Esophagus (tissue), 2 donors: ENCODE measurements at regions not wholly inside any gene's neighbourhood (a gene's known extent, or its start where the extent isn't known, plus 50 kb on each side); places are given as distances from the start of the nearest gene placed in this dataset.

Experiments used
- H3K27ac ChIP-seq, 2 donors: one replicate each; pipeline ENCODE4 v1.5.1; 2013; ENCODE audit warnings: low read depth in 2 of 2, mild to moderate bottlenecking in 2 of 2, inconsistent platforms in 1 of 2, low read length in 1 of 2, moderate library complexity in 1 of 2
- H3K27me3 ChIP-seq, 2 donors: one replicate each; pipeline ENCODE4 v1.6.1; 2013; ENCODE audit warnings: low read length in 2 of 2, control low read depth in 1 of 2, mild to moderate bottlenecking in 1 of 2; ENCODE audit not compliant: insufficient read depth in 2 of 2, control insufficient read depth in 1 of 2
- H3K36me3 ChIP-seq, 2 donors: one replicate each; pipeline ENCODE4 v1.6.1; 2013; ENCODE audit warnings: low read length in 1 of 2; ENCODE audit not compliant: control insufficient read depth in 2 of 2, insufficient read depth in 2 of 2
- H3K4me1 ChIP-seq, 2 donors: one replicate each; pipeline ENCODE4 v1.6.1; 2013; ENCODE audit warnings: low read length in 1 of 2; ENCODE audit not compliant: control insufficient read depth in 2 of 2, insufficient read depth in 2 of 2
- H3K4me3 ChIP-seq, 2 donors: one replicate each; pipeline ENCODE4 v1.5.1; 2013; ENCODE audit warnings: low read length in 2 of 2, mild to moderate bottlenecking in 2 of 2, low read depth in 1 of 2, moderate library complexity in 1 of 2
- H3K9me3 ChIP-seq, 2 donors: one replicate each; pipeline ENCODE4 v1.6.1; 2013; ENCODE audit warnings: mild to moderate bottlenecking in 2 of 2, low read depth in 1 of 2, low read length in 1 of 2, moderate library complexity in 1 of 2; ENCODE audit not compliant: control insufficient read depth in 2 of 2, insufficient read depth in 1 of 2
- WGBS, 2 donors: extraction: QIAGEN DNeasy Blood & Tissue Kit; methylation state at CpG; one replicate each; pipeline ENCODE4 v1.1.7; 2013; 5-methylcytosine and 5-hydroxymethylcytosine counted together
- donor health status: healthy with polysubstance abuse.
- donor health status: Bipolar disorder and iron deficiency.

- no peak overlapping the region for H3K4me3 ChIP-seq
- H3K27ac ChIP-seq, result no peak overlapping the region
- WGBS, 2 donors, result 53 to 65% methylated on average over 1 of the region's 1 CpG
- H3K27me3 ChIP-seq, result no peaks in the 10 kb centered on the region
- H3K36me3 ChIP-seq, result no peaks in the 10 kb centered on the region
- no peaks in the 10 kb centered on the region for H3K4me1 ChIP-seq
- no peaks in the 10 kb centered on the region for H3K9me3 ChIP-seq
These were observed 395.6 kb downstream of the TDRD15 start for GRCh38 chr2:21519412-21519811.

GRCh38 chr2:21519821-21520220 is 396.1 kb downstream of the TDRD15 start:
- Histone ChIP-seq H3K27ac (no peak overlapping the region), H3K4me1 (no peaks in the 10 kb centered on the region), H3K27me3 (no peaks in the 10 kb centered on the region), H3K36me3 (no peaks in the 10 kb centered on the region), H3K9me3 (no peaks in the 10 kb centered on the region), H3K4me3 (no peak overlapping the region)
- 65 to 67% methylated on average over 4 of the region's 4 CpGs for WGBS, 2 donors

GRCh38 chr2:21535826-21536225 is 412.1 kb downstream of the TDRD15 start:
- Histone ChIP-seq H3K36me3 (no peaks in the 10 kb centered on the region), H3K4me1 (no peaks in the 10 kb centered on the region), H3K9me3 (peaks cover 0 to 6% of the 10 kb centered on the region in 2 donors), H3K4me3 (no peak overlapping the region), H3K27ac (no peak overlapping the region), H3K27me3 (no peaks in the 10 kb centered on the region)
- 60 to 70% methylated on average over 4 of the region's 4 CpGs for WGBS, 2 donors

GRCh38 chr2:21539685-21540084 is 415.9 kb downstream of the TDRD15 start:
- WGBS, 2 donors, result 72 to 76% methylated on average over 2 of the region's 2 CpGs
- no peak overlapping the region for H3K4me3 ChIP-seq
- H3K4me1 ChIP-seq, result no peaks in the 10 kb centered on the region
- H3K27me3 ChIP-seq, result no peaks in the 10 kb centered on the region
- H3K36me3 ChIP-seq, result no peaks in the 10 kb centered on the region
- H3K9me3 ChIP-seq, result peaks cover 0 to 6% of the 10 kb centered on the region in 2 donors
- no peak overlapping the region for H3K27ac ChIP-seq

- WGBS, 2 donors, result 57 to 72% methylated on average over 2 of the region's 2 CpGs
- Histone ChIP-seq H3K9me3 (no peaks in the 10 kb centered on the region), H3K4me3 (no peak overlapping the region), H3K27ac (no peak overlapping the region), H3K36me3 (no peaks in the 10 kb centered on the region), H3K27me3 (no peaks in the 10 kb centered on the region), H3K4me1 (no peaks in the 10 kb centered on the region)
These were observed 419.9 kb downstream of the TDRD15 start for GRCh38 chr2:21543630-21544029.

GRCh38 chr2:21544392-21544791 is 420.6 kb downstream of the TDRD15 start:
- WGBS, 2 donors, result 54 to 60% methylated on average over 3 of the region's 3 CpGs
- Histone ChIP-seq H3K27me3 (no peaks in the 10 kb centered on the region), H3K27ac (no peak overlapping the region)

GRCh38 chr2:21552981-21553380 is 429.2 kb downstream of the TDRD15 start:
- Histone ChIP-seq H3K36me3 (no peaks in the 10 kb centered on the region), H3K27ac (no peak overlapping the region), H3K9me3 (peaks cover 0 to under 1% of the 10 kb centered on the region in 2 donors), H3K4me1 (no peaks in the 10 kb centered on the region), H3K4me3 (no peak overlapping the region), H3K27me3 (no peaks in the 10 kb centered on the region)

More at GRCh38 chr2:21544392-21544791, 420.6 kb downstream of the TDRD15 start:
- Histone ChIP-seq H3K36me3 (no peaks in the 10 kb centered on the region), H3K9me3 (no peaks in the 10 kb centered on the region), H3K4me3 (no peak overlapping the region), H3K4me1 (no peaks in the 10 kb centered on the region)

GRCh38 chr2:21559351-21559750 is 435.6 kb downstream of the TDRD15 start:
- 71 to 74% methylated on average over 4 of the region's 4 CpGs for WGBS, 2 donors
- no peaks in the 10 kb centered on the region for H3K27me3 ChIP-seq
- H3K9me3 ChIP-seq, result peaks cover 0 to 4% of the 10 kb centered on the region in 2 donors
- H3K4me3 ChIP-seq, result no peak overlapping the region
- H3K27ac ChIP-seq, result no peak overlapping the region
- no peaks in the 10 kb centered on the region for H3K36me3 ChIP-seq
- no peaks in the 10 kb centered on the region for H3K4me1 ChIP-seq

GRCh38 chr2:21561965-21562364 is 438.2 kb downstream of the TDRD15 start:
- Histone ChIP-seq H3K4me3 (no peak overlapping the region), H3K36me3 (no peaks in the 10 kb centered on the region), H3K27ac (no peak overlapping the region), H3K27me3 (no peaks in the 10 kb centered on the region), H3K9me3 (peaks cover 0 to 4% of the 10 kb centered on the region in 2 donors), H3K4me1 (no peaks in the 10 kb centered on the region)
- 0% methylated on average over 1 of the region's 1 CpG; no CpG with 5 or more reads in 1 of the 2 donors for WGBS, 2 donors

- H3K4me1 ChIP-seq, result no peaks in the 10 kb centered on the region
- 41 to 49% methylated on average over 5 of the region's 5 CpGs for WGBS, 2 donors
- H3K27me3 ChIP-seq, result no peaks in the 10 kb centered on the region
- no peak overlapping the region for H3K27ac ChIP-seq
- no peaks in the 10 kb centered on the region for H3K36me3 ChIP-seq
- H3K4me3 ChIP-seq, result no peak overlapping the region
- H3K9me3 ChIP-seq, result no peaks in the 10 kb centered on the region
These were observed 443.6 kb downstream of the TDRD15 start for GRCh38 chr2:21567395-21567794.
